GM13976 (cell line): ENCODE measurements at regions not wholly inside any gene's neighbourhood (a gene's known extent, or its start where the extent isn't known, plus 50 kb on each side); places are given as distances from the start of the nearest gene placed in this dataset.

ENCODE experiments used
- DNase-seq: peaks from one replicate; pipeline ENCODE4 v3.0.0; 2012; ENCODE audit warnings: low spot score
- in situ Hi-C: fragments of 300-500 bp; cut with MboI; formaldehyde crosslinking; loops from one replicate; pipeline ENCODE4 v1.12.0; 2022; ENCODE audit warnings: low sequenced_read_pairs, mixed read lengths, inconsistent platforms; ENCODE audit not compliant: unreplicated experiment
- TF ChIP-seq, protein P1 (sequence below): IDR thresholded peaks from 2 replicates; pipeline ENCODE4 v1.5.1; 2012; ENCODE audit warnings: borderline replicate concordance, mild to moderate bottlenecking; ENCODE audit not compliant: insufficient read depth; ENCODE audit errors: extremely low read depth, missing control alignments, control extremely low read depth

DNA sequence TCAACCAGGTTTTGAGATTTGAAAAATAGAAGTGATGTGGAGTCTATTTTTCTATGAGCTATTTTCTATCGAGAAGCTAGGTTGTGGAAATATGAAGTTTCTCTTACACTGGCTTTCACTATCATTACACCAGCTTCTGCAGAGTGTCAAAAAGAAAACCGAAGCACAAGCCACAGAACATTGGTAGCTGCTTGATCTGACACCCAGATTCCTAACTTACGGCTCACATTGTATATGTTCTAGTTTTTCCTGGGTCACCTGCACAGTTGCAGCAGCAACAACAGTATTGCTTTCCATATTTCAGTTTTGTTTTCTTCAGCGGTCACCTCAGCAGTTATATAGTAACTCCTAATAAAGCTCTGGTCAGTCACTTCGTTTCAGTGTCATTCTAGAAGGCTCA is 790.1 kb downstream of the PLOD2 start:
- in situ Hi-C loops = no loop called here
- TF ChIP-seq, protein P1, sequence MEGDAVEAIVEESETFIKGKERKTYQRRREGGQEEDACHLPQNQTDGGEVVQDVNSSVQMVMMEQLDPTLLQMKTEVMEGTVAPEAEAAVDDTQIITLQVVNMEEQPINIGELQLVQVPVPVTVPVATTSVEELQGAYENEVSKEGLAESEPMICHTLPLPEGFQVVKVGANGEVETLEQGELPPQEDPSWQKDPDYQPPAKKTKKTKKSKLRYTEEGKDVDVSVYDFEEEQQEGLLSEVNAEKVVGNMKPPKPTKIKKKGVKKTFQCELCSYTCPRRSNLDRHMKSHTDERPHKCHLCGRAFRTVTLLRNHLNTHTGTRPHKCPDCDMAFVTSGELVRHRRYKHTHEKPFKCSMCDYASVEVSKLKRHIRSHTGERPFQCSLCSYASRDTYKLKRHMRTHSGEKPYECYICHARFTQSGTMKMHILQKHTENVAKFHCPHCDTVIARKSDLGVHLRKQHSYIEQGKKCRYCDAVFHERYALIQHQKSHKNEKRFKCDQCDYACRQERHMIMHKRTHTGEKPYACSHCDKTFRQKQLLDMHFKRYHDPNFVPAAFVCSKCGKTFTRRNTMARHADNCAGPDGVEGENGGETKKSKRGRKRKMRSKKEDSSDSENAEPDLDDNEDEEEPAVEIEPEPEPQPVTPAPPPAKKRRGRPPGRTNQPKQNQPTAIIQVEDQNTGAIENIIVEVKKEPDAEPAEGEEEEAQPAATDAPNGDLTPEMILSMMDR = no peak
- no peak for DNase-seq

DNA sequence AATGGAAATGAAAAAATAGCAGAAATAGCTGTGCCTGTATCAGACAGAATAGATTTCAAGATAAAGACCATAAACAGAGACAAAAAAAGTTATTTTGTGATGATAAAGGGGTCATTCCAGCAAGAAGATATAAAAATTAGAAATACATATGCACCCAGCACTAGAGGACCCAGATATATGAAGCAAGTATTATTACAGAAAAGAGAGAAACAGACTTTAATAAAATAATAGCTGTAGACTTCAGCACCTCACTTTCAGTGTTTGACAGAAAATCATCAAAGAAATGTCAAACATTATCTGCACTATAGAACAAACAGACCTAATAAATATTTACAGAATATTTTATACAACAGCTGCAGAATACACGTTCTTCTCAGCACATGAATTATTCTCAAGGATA is 783.7 kb downstream of the PLOD2 start:
- DNase-seq = no peak
- TF ChIP-seq, protein P1 = no peak
- in situ Hi-C loops = no loop called here

DNA sequence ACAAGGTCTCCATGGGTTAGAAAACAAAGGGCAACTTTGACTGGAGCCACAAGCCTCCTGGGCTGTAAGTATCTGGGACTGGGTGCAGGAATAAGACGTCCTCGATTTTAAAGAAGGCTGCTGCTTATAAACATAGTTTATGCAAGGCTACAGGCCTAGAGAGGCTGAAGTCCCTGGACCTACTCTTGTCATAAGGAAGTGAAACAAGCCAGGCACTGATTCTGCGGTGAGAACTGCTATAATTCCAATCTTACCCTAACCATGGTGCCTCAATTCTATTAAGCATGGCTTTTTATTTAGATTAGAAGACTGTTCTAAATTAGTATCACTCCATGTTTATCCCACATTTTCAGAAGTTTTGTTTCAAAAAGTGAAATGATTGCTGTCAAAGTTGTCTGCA is 777.6 kb downstream of the PLOD2 start:
- DNase-seq = no peak
- in situ Hi-C loops = no loop called here
- TF ChIP-seq, protein P1 = no peak

DNA sequence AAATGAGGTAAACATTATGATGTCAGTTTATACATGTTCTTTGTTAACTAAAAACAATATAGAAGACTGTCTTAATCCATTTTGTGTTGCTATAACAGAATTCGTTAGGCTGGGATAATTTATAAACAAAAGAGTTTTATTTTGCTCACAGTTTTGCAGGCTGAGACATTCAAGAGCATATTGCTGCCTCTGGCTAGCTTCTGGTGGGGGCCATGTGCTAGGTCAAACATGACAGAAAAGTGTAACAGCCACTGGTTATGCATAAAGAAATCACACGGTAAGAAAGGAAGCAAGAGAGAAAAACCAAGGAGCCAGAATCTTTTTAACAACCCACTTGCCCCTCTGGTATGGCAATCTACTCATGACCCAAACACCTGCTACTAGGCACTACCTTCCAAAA is 776.7 kb downstream of the PLOD2 start:
- no peak for DNase-seq
- in situ Hi-C loops = no loop called here
- TF ChIP-seq, protein P1 = no peak

DNA sequence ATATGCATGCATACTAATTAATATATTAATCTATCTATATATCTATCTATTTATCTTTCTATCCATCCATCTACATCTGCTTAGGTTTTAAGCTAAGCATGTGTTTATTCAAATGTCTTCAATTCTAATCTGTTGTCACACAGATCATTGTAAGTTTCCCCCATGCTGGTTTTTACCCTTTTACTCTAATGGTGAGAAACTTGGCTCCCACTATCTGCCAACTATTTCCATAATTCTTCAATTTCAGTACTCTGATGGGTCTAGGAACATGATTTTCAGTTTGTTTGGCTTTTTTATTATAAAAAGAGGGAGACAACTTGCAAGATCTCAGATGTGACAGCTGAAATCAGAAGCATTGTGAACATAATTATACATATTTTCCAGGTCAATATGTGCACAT is 773.8 kb downstream of the PLOD2 start:
- in situ Hi-C loops = no loop called here

DNA sequence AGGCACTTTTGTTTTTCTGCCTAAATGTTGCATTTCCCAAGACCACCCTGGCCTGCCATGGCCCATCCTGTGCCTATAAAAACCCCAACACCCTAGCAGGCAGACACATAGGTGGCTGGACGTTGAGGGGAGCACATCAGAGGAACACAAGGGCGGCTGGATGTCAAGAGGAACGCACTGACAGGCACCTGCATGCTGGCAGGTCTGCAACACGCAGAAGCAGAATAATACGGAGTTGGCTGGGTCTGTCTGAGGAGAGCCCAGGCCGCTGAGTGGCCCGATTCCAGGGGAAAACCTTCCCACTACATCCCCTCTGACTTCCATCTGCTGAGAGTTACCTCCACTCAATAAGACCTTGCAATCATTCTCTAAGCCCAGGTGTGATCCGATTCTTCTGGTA is 765.6 kb downstream of the PLOD2 start:
- TF ChIP-seq, protein P1 = no peak
- no peak for DNase-seq
- in situ Hi-C loops = no loop called here

More for the DNA sequence above, 773.8 kb downstream of the PLOD2 start:
- DNase-seq = no peak
- TF ChIP-seq, protein P1 = no peak

DNA sequence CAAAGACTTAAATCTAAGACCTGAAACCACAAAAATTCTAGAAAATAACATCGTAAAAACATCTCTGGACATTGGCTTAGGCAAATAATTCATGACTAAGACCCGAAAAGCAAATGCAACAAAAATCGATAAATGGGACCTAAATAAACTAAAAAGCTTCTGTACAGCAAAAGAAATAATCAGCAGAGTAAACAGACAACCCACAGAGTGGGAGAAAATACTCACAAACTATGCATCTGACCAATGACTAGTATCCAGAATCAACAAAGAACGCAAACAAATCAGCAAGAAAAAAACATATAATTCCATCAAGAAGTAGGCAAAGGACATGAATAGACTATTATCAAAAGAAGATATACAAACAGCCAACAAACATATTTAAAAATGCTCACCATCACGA is 749.4 kb downstream of the PLOD2 start:
- in situ Hi-C loops = no loop called here
- TF ChIP-seq, protein P1 = no peak
- no peak for DNase-seq
